ENCODE measurements at regions not wholly inside any gene's neighbourhood (a gene's known extent, or its start where the extent isn't known, plus 50 kb on each side); places are given as distances from the start of the nearest gene placed in this dataset.

DNA sequence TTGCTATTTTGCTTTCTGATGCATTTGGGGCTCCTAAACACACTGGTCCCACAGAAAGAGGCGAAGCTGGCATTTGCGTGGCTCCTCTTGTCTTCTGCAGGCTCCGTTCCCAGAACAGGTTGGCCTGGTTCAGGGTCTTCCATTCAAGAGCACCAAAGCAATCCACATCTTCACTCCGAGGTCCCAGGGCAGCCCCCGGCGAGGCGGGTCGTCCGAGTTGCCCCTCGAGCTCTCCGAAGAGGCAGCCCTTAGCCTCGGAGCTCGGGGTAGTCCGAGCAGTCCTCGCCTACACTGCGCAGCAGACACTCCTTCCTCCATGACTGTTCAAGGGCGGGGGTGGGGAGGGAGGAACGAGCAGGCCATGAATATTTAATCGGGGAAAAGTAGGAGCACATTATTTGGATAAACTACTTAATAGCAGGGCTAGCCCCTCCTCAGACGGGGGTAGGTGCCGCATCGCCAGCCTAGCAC, 321.3 kb downstream of the BLID start:
- Histone ChIP-seq H3K79me2 (ENCODE audit: insufficient read depth, low read length) (no peaks in the 10 kb centered on the region), H3K4me3 (replicated peaks in 1 of 3; ENCODE audit: insufficient read depth in 1 of 3, low read depth in 2 of 3, low read length in 3 of 3) (no peak overlapping the region), H3K9ac (ENCODE audit: insufficient read depth, low read depth, low read length) (no peak overlapping the region), H3K4me1 (ENCODE audit: insufficient read depth, low read length) (no peaks in the 10 kb centered on the region), H3K27me3 (ENCODE audit: control insufficient read depth in 1 of 2, insufficient read depth in 2 of 2, low read length in 2 of 2) (no peaks in the 10 kb centered on the region; a peak in 2 of 5 replicates), H3K36me3 (replicated peaks in 1 of 2; ENCODE audit: control insufficient read depth in 1 of 2, insufficient read depth in 2 of 2, low read length in 2 of 2) (no peaks in the 10 kb centered on the region), H3K27ac (ENCODE audit: extremely low read length, insufficient read depth, low read length) (no peak overlapping the region), H3K9me3 (ENCODE audit: low read length) (peaks cover 8% of the 10 kb centered on the region; the same call in 1 of the 2 replicates), H3K4me2 (ENCODE audit: low read depth, low read length) (no peak overlapping the region), H2AFZ (ENCODE audit: low read length) (no peak overlapping the region), H4K20me1 (ENCODE audit: insufficient read depth, low read length) (no peaks in the 10 kb centered on the region)
- FAIRE-seq (no peak), DNase-seq (ENCODE audit: low spot score) (no peak), ATAC-seq (no peak)
- ChIA-PET POLR2A (no interaction called here), CTCF (ENCODE audit: low intra/inter-chr PET ratio, low total read pairs) (no interaction called here)
- BruUV-seq (replicated peaks), result no TSS peak
- WGBS (ENCODE audit: low lambda C conversion rate), result 63% methylated on average over 14 of the region's 22 CpGs
- no peak for TF ChIP-seq ZFP36 (IDR thresholded peaks at IDR 0.05; ENCODE audit: borderline replicate concordance, low read depth, low read length, partially characterized antibody)
- TF ChIP-seq MAZ (IDR thresholded peaks at IDR 0.05; ENCODE audit: borderline replicate concordance, low read depth, low read length), result no peak
- TF ChIP-seq MAZ (CRISPR knock-in tag; IDR thresholded peaks at IDR 0.05; ENCODE audit: low read depth), result no peak
- TF ChIP-seq, protein P1, sequence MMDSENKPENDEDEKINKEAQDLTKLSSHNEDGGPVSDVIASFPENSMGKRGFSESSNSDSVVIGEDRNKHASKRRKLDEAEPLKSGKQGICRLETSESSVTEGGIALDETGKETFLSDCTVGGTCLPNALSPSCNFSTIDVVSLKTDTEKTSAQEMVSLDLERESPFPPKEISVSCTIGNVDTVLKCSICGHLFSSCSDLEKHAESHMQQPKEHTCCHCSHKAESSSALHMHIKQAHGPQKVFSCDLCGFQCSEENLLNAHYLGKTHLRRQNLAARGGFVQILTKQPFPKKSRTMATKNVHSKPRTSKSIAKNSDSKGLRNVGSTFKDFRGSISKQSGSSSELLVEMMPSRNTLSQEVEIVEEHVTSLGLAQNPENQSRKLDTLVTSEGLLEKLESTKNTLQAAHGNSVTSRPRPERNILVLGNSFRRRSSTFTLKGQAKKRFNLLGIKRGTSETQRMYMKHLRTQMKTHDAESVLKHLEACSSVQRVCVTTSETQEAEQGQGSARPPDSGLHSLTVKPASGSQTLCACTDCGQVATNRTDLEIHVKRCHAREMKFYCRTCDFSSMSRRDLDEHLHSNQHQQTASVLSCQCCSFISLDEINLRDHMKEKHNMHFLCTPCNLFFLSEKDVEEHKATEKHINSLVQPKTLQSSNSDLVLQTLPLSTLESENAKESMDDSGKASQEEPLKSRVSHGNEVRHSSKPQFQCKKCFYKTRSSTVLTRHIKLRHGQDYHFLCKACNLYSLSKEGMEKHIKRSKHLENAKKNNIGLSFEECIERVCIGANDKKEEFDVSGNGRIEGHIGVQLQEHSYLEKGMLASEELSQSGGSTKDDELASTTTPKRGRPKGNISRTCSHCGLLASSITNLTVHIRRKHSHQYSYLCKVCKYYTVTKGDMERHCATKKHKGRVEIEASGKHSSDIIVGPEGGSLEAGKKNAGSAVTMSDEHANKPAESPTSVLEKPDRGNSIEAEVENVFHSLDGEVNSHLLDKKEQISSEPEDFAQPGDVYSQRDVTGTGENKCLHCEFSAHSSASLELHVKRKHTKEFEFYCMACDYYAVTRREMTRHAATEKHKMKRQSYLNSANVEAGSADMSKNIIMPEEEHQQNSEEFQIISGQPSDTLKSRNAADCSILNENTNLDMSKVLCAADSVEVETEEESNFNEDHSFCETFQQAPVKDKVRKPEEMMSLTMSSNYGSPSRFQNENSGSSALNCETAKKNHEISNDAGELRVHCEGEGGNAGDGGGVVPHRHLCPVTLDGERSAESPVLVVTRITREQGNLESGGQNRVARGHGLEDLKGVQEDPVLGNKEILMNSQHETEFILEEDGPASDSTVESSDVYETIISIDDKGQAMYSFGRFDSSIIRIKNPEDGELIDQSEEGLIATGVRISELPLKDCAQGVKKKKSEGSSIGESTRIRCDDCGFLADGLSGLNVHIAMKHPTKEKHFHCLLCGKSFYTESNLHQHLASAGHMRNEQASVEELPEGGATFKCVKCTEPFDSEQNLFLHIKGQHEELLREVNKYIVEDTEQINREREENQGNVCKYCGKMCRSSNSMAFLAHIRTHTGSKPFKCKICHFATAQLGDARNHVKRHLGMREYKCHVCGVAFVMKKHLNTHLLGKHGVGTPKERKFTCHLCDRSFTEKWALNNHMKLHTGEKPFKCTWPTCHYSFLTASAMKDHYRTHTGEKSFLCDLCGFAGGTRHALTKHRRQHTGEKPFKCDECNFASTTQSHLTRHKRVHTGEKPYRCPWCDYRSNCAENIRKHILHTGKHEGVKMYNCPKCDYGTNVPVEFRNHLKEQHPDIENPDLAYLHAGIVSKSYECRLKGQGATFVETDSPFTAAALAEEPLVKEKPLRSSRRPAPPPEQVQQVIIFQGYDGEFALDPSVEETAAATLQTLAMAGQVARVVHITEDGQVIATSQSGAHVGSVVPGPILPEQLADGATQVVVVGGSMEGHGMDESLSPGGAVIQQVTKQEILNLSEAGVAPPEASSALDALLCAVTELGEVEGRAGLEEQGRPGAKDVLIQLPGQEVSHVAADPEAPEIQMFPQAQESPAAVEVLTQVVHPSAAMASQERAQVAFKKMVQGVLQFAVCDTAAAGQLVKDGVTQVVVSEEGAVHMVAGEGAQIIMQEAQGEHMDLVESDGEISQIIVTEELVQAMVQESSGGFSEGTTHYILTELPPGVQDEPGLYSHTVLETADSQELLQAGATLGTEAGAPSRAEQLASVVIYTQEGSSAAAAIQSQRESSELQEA (CRISPR knock-in tag; IDR thresholded peaks at IDR 0.05; ENCODE audit: not compliant biosample characterization), result no peak
- TF ChIP-seq ZSCAN22 (CRISPR knock-in tag; IDR thresholded peaks at IDR 0.05), result no peak
- no peak for TF ChIP-seq PLRG1 (conservative IDR thresholded peaks at IDR 0.05)
- no peak for TF ChIP-seq EP300 (IDR thresholded peaks at IDR 0.05; ENCODE audit: low read depth in 2 of 2, low read length in 2 of 2)
- no peak for TF ChIP-seq EP300 (CRISPR knock-in tag; IDR thresholded peaks at IDR 0.05; ENCODE audit: borderline replicate concordance)
- in situ Hi-C loops (cut with HindIII; ENCODE audit: extremely low pct_ligation_motif_present, low pct_unique_long_range_greater_than_20kb) (no loop called here), intact Hi-C loops (cut with micrococcal nuclease; ENCODE audit: unreplicated experiment) (no loop called here)

Measured in HepG2 (cell line).